HEK293T (cell line): ENCODE measurements at regions not wholly inside any gene's neighbourhood (a gene's known extent, or its start where the extent isn't known, plus 50 kb on each side); places are given as distances from the start of the nearest gene placed in this dataset.
"Not testable (repeated sequence)": the region's sequence is repeated elsewhere in the genome, so short reads cannot be mapped to it uniquely, and the experiment has no call there.

Source experiments
- BHLHE40 ChIP-seq: fragments of 450-650 bp; IDR thresholded peaks from 2 replicates; pipeline ENCODE4 v1.6.1; 2016; ENCODE audit warnings: mild to moderate bottlenecking, moderate library complexity, borderline replicate concordance
- FOXK2 ChIP-seq: fragments of 450-650 bp; IDR thresholded peaks from 2 replicates; pipeline ENCODE4 v1.6.1; 2016; ENCODE audit warnings: mild to moderate bottlenecking

DNA sequence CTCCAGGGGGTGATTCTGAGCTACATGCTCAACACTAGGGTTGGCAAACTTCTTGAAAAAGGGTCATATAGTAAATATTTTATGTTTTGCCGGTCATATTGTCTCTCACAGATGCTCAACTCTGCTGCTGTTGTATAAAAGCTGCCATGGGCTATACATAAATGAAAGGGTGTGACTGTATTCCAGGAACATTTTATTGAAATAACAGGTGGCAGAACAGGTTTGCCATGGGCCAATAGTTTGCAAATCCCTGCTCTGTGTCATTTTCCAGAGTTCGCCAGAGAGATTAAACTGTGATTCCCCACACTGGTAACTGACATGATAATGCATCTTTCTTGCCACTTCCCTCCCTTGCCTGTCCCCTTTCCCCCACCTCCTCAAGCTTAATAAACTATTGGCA, 144.1 kb downstream of the NPIPA8 start:
- TF ChIP-seq FOXK2, BHLHE40: not testable (repeated sequence)
